GM23248 (cell line): ENCODE measurements at regions not wholly inside any gene's neighbourhood (a gene's known extent, or its start where the extent isn't known, plus 50 kb on each side); places are given as distances from the start of the nearest gene placed in this dataset.

ENCODE experiments used
- EZH2 ChIP-seq: fragments of 200-600 bp; sonication (generic); IDR thresholded peaks from 2 replicates; pipeline ENCODE4 v1.6.1; 2018; ENCODE audit warnings: antibody characterized with exemption, mild to moderate bottlenecking; ENCODE audit not compliant: insufficient read depth, poor library complexity, severe bottlenecking
- EZH2phosphoT487 ChIP-seq: fragments of 200-600 bp; sonication (generic); IDR thresholded peaks from 2 replicates; pipeline ENCODE4 v1.6.1; 2018; ENCODE audit warnings: antibody characterized with exemption, moderate library complexity, mild to moderate bottlenecking, low read depth; ENCODE audit not compliant: insufficient read depth

- TF ChIP-seq EZH2 (no peak), EZH2phosphoT487 (no peak)
Measured at GRCh38 chr6:43962458-43962857, 164.8 kb downstream of the MRPL14 start.
